ENCODE measurements at regions not wholly inside any gene's neighbourhood (a gene's known extent, or its start where the extent isn't known, plus 50 kb on each side); places are given as distances from the start of the nearest gene placed in this dataset.

DNA sequence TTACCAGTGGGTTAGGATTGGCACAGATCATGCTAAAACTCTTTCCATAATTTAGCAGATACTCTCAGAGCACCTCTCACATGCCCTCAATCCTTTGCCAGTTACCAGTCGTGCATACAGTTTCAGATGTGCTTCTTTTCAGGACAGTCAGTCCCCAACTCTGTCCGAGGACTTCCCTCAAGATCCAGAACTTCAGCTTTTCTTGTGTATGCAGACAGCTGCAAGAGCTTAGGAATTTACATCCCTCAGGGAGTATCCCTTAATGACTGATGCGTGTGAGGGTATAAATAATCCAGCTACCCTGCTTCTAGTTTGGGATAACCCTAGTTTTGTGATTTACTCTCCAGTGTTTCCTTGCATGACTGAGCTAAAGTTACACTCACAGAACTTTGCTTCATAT lies 393.0 kb upstream of the PLXNA2 start:
- Histone ChIP-seq H3K4me3 (ENCODE audit: low read depth, low read length) (no peak overlapping the region), H3K36me3 (ENCODE audit: control insufficient read depth in 2 of 2, insufficient read depth in 1 of 2, low read length in 2 of 2) (no peaks in the 10 kb centered on the region), H3K4me1 (ENCODE audit: control insufficient read depth, insufficient read depth, low read length) (no peaks in the 10 kb centered on the region), H3K27ac (ENCODE audit: extremely low read depth, low read depth, low read length) (no peak overlapping the region), H3K9me3 (ENCODE audit: control insufficient read depth, insufficient read depth, low read depth, low read length) (no peaks in the 10 kb centered on the region)
- ChIA-PET POLR2A (no interaction called here), CTCF (no interaction called here)
- TF ChIP-seq ZNF514 (tag by site-specific recombination; IDR thresholded peaks at IDR 0.05) (no peak), ZNF23 (tag by site-specific recombination; IDR thresholded peaks at IDR 0.05; ENCODE audit: borderline replicate concordance) (no peak), ZNF354C (tag by site-specific recombination; IDR thresholded peaks at IDR 0.05; ENCODE audit: borderline replicate concordance, low read depth) (no peak), ZNF510 (tag by site-specific recombination; IDR thresholded peaks at IDR 0.05; ENCODE audit: insufficient replicate concordance) (no peak), ZNF473 (tag by site-specific recombination; IDR thresholded peaks at IDR 0.05) (no peak), FEZF1 (tag by site-specific recombination; IDR thresholded peaks at IDR 0.05) (no peak), ZNF670 (tag by site-specific recombination; IDR thresholded peaks at IDR 0.05; ENCODE audit: low read depth) (no peak), ZNF501 (tag by site-specific recombination; IDR thresholded peaks at IDR 0.05) (no peak), ZNF561 (tag by site-specific recombination; IDR thresholded peaks at IDR 0.05; ENCODE audit: borderline replicate concordance) (no peak), GFI1B (tag by site-specific recombination; IDR thresholded peaks at IDR 0.05) (no peak)
- TF ChIP-seq, protein P1, sequence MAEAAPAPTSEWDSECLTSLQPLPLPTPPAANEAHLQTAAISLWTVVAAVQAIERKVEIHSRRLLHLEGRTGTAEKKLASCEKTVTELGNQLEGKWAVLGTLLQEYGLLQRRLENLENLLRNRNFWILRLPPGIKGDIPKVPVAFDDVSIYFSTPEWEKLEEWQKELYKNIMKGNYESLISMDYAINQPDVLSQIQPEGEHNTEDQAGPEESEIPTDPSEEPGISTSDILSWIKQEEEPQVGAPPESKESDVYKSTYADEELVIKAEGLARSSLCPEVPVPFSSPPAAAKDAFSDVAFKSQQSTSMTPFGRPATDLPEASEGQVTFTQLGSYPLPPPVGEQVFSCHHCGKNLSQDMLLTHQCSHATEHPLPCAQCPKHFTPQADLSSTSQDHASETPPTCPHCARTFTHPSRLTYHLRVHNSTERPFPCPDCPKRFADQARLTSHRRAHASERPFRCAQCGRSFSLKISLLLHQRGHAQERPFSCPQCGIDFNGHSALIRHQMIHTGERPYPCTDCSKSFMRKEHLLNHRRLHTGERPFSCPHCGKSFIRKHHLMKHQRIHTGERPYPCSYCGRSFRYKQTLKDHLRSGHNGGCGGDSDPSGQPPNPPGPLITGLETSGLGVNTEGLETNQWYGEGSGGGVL (tag by site-specific recombination; IDR thresholded peaks at IDR 0.05): no peak
- TF ChIP-seq, protein P2, sequence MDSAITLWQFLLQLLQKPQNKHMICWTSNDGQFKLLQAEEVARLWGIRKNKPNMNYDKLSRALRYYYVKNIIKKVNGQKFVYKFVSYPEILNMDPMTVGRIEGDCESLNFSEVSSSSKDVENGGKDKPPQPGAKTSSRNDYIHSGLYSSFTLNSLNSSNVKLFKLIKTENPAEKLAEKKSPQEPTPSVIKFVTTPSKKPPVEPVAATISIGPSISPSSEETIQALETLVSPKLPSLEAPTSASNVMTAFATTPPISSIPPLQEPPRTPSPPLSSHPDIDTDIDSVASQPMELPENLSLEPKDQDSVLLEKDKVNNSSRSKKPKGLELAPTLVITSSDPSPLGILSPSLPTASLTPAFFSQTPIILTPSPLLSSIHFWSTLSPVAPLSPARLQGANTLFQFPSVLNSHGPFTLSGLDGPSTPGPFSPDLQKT (IDR thresholded peaks at IDR 0.05; ENCODE audit: borderline replicate concordance, low read depth, low read length): no peak
- TF ChIP-seq, protein P3, sequence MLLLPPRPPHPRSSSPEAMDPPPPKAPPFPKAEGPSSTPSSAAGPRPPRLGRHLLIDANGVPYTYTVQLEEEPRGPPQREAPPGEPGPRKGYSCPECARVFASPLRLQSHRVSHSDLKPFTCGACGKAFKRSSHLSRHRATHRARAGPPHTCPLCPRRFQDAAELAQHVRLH (tag by site-specific recombination; IDR thresholded peaks at IDR 0.05): no peak

DNA sequence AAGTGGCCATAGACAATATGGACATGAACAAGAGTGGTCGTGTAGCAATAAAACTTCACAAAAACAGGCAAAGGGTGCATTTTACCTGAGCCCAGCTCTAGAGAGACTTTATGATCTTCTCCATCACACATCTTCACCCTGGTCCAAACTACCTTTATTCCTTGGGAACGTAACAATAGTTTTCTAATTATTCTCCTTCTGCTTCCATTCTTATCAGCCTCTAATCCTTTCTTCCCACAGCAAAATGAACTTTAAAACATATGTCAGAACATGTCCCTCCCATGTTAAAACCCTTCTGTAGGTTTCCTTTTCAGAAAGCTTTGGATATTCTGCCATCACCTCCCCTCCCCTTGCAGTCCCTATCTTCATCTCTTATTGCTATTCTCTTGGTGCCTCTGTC lies 395.2 kb upstream of the PLXNA2 start:
- no peaks in the 10 kb centered on the region for H3K4me1 ChIP-seq (ENCODE audit: control insufficient read depth, insufficient read depth, low read length)
- no peak overlapping the region for H3K27ac ChIP-seq (ENCODE audit: extremely low read depth, low read depth, low read length)
- H3K4me3 ChIP-seq (ENCODE audit: low read depth, low read length): no peak overlapping the region
- ChIA-PET CTCF (interaction anchor here (1.0 to 1.4 kb wide), 2 partner anchors 9 to 13 kb away, joined by 3 to 6 read pairs; no protein-coding TSS in a partner anchor), POLR2A (no interaction called here)
- no peaks in the 10 kb centered on the region for H3K9me3 ChIP-seq (ENCODE audit: control insufficient read depth, insufficient read depth, low read depth, low read length)
- H3K36me3 ChIP-seq (ENCODE audit: control insufficient read depth in 2 of 2, insufficient read depth in 1 of 2, low read length in 2 of 2): no peaks in the 10 kb centered on the region
- TF ChIP-seq ZNF184 (tag by site-specific recombination; IDR thresholded peaks at IDR 0.05): no peak
- TF ChIP-seq, protein P4, sequence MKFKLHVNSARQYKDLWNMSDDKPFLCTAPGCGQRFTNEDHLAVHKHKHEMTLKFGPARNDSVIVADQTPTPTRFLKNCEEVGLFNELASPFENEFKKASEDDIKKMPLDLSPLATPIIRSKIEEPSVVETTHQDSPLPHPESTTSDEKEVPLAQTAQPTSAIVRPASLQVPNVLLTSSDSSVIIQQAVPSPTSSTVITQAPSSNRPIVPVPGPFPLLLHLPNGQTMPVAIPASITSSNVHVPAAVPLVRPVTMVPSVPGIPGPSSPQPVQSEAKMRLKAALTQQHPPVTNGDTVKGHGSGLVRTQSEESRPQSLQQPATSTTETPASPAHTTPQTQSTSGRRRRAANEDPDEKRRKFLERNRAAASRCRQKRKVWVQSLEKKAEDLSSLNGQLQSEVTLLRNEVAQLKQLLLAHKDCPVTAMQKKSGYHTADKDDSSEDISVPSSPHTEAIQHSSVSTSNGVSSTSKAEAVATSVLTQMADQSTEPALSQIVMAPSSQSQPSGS (tag by site-specific recombination; IDR thresholded peaks at IDR 0.05; ENCODE audit: low read depth): no peak
- no peak for TF ChIP-seq ZNF433 (tag by site-specific recombination; IDR thresholded peaks at IDR 0.05; ENCODE audit: low read depth)
- no peak for TF ChIP-seq YY1 (tag by site-specific recombination; IDR thresholded peaks at IDR 0.05)
- no peak for TF ChIP-seq HOXC10 (CRISPR knock-in tag; IDR thresholded peaks at IDR 0.05)
- no peak for TF ChIP-seq GLIS1 (tag by site-specific recombination; IDR thresholded peaks at IDR 0.05)
- TF ChIP-seq ZNF747 (tag by site-specific recombination; IDR thresholded peaks at IDR 0.05): no peak
- no peak for TF ChIP-seq TRIM28 (IDR thresholded peaks at IDR 0.05; ENCODE audit: borderline replicate concordance, low read length)
- TF ChIP-seq, protein P5, sequence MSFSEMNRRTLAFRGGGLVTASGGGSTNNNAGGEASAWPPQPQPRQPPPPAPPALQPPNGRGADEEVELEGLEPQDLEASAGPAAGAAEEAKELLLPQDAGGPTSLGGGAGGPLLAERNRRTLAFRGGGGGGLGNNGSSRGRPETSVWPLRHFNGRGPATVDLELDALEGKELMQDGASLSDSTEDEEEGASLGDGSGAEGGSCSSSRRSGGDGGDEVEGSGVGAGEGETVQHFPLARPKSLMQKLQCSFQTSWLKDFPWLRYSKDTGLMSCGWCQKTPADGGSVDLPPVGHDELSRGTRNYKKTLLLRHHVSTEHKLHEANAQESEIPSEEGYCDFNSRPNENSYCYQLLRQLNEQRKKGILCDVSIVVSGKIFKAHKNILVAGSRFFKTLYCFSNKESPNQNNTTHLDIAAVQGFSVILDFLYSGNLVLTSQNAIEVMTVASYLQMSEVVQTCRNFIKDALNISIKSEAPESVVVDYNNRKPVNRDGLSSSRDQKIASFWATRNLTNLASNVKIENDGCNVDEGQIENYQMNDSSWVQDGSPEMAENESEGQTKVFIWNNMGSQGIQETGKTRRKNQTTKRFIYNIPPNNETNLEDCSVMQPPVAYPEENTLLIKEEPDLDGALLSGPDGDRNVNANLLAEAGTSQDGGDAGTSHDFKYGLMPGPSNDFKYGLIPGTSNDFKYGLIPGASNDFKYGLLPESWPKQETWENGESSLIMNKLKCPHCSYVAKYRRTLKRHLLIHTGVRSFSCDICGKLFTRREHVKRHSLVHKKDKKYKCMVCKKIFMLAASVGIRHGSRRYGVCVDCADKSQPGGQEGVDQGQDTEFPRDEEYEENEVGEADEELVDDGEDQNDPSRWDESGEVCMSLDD (tag by site-specific recombination; IDR thresholded peaks at IDR 0.05): no peak
- TF ChIP-seq WT1 (tag by site-specific recombination; IDR thresholded peaks at IDR 0.05): no peak
- no peak for TF ChIP-seq ZNF530 (tag by site-specific recombination; IDR thresholded peaks at IDR 0.05; ENCODE audit: low read depth)
- no peak for TF ChIP-seq ZNF202 (tag by site-specific recombination; IDR thresholded peaks at IDR 0.05; ENCODE audit: borderline replicate concordance)
- TF ChIP-seq, protein P6, sequence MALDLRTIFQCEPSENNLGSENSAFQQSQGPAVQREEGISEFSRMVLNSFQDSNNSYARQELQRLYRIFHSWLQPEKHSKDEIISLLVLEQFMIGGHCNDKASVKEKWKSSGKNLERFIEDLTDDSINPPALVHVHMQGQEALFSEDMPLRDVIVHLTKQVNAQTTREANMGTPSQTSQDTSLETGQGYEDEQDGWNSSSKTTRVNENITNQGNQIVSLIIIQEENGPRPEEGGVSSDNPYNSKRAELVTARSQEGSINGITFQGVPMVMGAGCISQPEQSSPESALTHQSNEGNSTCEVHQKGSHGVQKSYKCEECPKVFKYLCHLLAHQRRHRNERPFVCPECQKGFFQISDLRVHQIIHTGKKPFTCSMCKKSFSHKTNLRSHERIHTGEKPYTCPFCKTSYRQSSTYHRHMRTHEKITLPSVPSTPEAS (tag by site-specific recombination; IDR thresholded peaks at IDR 0.05): no peak
- no peak for TF ChIP-seq GLI2 (tag by site-specific recombination; IDR thresholded peaks at IDR 0.05; ENCODE audit: borderline replicate concordance, low read depth)
